Activated CD4-positive, alpha-beta T cell treated with anti-CD3 and anti-CD28 coated beads, Interleukin-2, Interleukin-4, amounts not matched to agents 100 ng/mL and 50 ng/mL, durations not matched to agents 16 hours and 8 hours (primary cell): ENCODE measurements at regions not wholly inside any gene's neighbourhood (a gene's known extent, or its start where the extent isn't known, plus 50 kb on each side); places are given as distances from the start of the nearest gene placed in this dataset.
"Not testable (repeated sequence)": the region's sequence is repeated elsewhere in the genome, so short reads cannot be mapped to it uniquely, and the experiment has no call there.

Source experiments
- DNase-seq: peaks from one replicate; pipeline ENCODE4 v3.0.0-alpha.2; 2020; ENCODE audit warnings: low spot score

DNA sequence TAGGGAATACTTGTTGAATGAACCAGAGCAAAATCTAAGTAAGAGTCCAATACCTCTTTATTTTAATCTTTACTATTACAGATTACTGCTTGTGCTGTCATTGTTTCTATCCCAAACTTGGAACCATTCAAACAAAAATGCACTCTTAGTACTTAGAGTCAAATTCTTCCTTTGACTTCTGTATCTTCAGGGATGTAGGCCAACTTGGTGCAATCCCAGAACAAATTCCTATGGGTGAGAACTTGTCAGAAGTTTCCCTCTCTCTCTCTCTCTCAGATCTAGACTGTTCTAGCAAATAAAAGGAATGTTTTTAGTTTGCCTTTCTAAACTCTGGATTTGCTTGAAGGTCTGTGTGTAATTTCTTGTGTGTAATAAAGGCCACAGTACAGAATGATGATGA lies 329.0 kb upstream of the TMTC4 start:
- DNase-seq, result no peak

DNA sequence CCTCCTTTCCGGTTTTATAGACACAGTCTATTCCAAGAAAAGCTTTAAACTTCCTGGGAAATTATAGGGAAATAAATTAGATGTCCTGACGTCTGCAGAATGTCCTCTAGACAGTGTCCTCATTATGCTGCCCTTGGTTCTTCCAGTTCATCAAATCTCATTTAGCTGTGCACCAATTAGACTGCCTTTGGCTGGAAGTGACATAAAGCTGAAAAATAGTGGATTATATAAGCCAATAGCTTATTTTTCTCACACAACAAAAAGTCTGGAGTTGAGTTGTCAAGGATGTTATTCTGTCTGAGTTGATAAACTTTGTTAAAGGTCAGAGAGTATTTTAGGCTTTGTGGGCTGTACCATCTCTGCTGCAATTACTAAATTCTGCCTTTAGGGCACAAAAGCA lies 314.8 kb upstream of the TMTC4 start:
- DNase-seq, result no peak

DNA sequence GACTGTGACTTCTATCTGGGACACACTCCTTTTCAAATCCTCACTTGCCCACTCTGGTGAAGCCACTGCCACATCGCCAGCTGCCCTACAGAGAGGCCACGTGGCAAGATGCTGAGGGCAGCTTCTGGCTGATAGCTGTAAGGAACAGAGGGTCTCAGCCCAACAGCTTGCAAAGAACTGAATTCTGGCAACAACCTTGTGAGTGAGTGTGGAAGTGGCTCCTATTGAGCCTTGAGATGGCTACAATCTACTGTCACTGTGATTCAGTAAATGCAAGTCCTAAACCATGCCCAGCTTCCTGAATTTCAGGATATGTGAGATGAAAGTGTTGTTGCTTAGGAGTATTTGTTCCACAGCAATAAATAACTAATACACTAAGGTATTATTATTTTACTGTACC lies 314.3 kb upstream of the TMTC4 start:
- no peak for DNase-seq

DNA sequence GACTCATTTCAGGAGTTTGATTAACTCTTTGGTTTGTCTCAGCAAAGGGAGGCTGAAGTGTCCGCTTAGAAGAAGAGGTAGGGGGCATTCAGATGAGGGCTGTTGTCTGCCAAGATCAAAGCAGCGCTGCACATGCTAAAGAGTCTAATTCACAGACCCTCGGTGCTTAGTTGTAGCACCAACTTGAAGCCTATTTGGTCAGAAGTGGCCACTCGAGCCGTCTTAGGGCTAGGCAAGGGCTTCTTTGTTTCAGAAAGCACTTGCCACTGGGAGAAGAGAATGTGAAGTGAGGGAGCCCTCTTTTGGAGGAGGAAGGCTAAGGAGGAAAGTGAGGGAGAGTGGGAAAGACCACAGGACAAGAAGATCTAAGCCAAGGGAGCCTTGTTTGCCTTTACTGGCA lies 313.4 kb upstream of the TMTC4 start:
- DNase-seq, result no peak

DNA sequence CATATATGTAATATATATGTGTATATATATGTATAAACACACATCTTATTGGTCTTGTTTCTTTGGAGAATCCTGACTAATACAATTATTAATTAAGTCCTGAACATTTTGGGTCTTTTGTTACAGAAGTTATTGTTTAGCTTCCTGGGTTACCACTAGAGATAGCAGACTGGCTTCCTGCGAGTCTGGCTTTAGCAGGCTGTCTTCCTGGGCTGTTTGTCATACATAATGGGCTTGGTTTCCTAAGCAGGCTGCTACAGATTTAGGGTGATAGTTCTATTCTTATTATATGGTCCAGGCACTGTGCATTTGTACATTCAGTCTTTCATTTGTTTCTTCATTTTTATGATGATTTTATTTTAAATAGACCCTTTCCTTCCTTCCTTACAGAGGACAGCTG lies 312.0 kb upstream of the TMTC4 start:
- DNase-seq, result no peak

DNA sequence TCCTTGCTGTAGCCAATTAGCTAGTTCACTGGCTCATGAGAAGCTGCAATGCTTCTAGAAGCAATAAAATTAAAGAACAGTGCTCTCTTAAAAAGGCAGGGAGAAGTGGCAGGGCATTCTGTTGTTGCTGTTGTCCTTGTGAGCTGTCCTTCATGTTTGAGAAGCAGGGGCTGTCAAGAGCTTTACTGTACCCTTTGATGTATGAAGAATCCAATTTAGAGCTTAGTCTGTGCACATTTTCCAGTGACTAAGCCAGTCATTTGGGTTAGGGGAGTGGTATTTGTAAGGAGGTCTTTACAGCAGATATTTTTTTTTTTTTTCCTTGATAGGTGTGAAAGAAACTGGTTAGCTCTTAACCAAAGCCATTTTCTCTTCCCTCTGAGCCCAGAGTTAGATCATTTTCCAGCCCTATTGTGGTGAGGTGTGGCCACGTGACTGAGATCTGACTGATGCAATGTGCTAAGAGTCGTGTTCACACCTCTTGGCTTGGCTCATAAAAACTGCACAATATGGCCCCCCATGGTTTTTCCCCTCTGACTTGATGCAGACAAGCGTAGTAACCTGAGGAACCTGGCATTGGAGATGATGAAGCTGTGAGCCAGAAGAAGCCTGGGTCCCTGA lies 309.6 kb upstream of the TMTC4 start:
- no peak for DNase-seq

DNA sequence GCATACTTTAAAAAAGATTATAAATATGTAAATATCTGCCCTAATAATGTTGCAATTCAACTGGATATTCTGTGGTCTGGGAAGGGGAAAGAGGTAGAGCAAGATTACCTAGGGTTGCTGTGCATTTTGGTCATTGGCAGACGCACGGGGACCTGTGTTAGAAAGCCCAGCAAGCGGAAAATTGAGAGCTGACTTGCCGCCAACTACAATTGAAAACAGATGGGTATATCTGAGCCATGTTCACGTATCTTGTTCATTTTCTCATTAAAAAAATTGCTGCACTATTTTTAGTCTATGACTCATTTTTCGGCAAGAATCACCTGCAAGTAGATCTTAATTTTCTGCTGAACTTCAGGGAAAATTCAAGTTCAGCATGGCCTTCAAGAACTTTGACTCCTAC lies 308.5 kb upstream of the TMTC4 start:
- no peak for DNase-seq

DNA sequence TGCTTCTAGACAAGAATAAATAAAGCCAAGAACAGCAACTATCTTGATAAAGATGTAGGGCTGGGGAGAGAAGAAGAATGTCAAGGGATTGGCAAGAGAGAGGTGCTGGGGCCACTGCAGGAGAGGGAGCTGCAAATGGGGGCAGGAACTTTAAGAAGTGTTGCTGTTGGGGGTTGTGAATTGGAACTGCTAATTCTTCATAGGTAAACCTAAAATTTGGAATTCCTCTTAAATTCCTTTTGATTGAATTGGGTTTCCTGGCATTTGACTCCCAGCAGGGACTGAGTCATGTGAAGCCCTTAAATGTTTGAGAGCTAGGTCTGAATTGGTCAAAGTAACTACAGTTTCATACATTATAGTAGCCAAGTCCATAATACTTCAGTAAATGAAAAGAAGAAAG lies 305.6 kb upstream of the TMTC4 start:
- no peak for DNase-seq

DNA sequence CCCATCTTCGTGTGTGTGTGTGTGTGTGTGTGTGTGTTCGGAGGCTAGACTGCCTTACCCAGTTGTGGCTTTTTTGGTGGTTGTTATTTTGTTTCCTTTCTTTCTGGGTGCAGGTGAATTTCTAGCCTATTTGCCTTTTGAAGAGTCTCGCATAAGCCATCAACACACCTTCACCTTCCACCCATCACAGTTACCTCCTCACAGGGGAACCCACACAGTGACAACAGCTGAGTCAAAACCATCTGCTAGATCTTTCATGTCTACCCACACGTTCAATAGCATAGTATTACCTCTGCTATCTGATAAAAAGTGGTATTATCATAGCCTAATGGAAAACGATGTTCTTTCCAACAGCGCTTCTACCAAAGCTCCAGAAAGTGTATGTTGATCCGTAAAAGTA lies 303.2 kb upstream of the TMTC4 start:
- no peak for DNase-seq

DNA sequence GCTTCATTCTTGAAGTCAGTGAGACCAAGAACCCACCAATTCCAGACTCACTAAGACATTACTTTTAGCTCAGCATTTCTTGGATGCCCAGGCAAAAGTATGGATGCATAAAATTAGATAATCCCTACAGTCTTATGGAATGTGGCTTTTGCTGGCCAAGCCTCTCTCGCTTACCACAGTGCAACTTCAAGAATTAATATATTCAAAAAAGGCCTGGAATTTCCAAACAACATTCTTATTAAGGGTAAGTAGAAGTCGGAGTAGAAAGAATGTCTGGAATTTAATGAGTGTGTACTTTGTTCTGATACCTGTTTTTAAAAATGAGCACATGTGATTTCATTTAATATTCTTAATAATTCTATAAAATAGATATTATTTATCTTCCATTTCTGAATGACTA lies 302.4 kb upstream of the TMTC4 start:
- DNase-seq, result no peak

DNA sequence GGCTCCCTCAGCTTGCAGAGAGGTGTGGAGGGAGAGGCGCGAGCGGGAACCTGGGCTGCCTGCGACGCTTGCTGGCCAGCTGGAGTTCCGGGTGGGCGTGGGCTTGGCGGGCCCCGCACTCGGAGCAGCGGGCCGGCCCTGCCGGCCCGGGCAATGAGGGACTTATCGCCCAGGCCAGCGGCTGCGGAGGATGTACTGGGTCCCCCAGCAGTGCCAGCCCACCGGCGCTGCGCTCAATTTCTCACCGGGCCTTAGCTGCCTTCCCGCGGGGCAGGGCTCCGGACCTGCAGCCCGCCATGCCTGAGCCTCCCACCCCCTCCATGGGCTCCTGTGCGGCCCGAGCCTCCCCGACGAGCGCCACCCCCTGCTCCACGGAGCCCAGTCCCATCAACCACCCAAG lies 301.1 kb upstream of the TMTC4 start:
- not testable (repeated sequence) for DNase-seq

DNA sequence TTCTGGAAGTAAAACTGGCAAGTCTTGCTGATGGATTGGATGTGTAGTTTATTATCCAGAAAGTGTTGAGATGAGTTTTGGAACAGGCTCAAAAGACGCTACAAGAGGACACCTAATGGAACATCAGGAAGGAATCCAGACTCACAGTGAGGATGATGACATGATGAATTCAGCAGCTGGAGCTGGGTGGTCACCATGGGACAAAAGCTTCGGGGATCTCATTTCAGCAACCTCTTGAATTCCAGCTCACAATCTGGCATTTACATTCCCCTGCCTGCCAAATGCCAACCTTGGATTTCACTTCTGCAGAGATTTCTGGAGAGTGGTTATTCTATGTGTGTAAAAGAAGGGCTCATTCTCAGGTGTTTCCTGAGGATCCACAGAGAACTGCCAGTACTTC lies 288.0 kb upstream of the TMTC4 start:
- DNase-seq, result no peak

DNA sequence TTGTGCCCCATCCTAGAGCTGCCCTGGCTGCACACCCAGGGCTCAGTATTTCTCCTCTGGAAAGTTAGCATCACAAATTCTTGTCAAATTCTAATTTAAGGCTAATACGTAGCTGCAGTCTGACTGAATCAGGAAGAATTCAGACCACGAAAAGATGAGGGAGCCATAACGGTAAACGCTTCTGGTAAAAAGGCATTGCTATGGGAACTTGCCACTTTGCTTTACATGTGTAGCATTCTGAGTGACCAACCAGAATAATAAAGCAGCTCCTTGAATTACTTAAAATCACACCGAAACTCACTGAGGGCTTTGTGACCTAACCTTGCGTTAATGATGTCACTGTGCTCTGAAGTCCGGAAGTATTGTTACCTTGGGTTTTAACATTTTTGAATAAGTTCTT lies 286.6 kb upstream of the TMTC4 start:
- DNase-seq, result no peak

DNA sequence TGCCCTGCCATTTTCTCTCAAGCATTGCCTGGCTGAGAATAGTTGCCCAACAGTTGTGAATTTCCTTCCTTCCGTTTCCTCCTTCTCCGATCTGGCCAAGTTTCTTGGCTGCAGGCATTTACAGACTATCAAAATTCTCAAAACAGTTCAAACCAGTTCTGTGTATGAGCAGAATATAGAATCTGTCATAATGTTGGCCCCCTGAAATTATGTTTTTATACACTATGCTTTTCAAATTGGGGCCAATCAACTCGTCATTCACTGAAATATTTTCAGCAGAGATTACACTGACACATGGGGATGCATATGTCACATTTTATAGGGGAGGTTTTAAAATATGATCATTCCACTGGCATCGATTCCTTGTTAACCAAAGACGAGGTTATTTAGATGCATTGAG lies 284.2 kb upstream of the TMTC4 start:
- DNase-seq, result no peak

DNA sequence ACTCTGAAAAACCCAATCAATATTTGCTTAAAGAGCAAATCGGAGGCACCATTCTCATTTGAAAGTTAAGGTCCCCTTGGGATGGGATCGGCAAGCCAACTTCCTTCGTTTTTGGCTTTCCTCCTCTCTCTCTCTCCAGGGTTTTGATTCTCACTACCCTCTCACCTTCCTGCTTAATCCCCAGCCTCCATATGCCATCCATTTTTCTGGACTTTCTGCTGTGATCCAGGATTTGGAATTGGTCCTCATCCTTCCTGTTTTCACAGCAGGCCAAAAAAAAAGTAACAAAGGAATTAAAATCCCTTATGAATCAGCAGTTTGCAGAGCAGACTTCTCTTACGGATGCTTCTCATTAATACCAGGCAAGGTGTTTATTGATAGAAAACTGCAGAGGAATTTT lies 283.1 kb upstream of the TMTC4 start:
- DNase-seq, result no peak

DNA sequence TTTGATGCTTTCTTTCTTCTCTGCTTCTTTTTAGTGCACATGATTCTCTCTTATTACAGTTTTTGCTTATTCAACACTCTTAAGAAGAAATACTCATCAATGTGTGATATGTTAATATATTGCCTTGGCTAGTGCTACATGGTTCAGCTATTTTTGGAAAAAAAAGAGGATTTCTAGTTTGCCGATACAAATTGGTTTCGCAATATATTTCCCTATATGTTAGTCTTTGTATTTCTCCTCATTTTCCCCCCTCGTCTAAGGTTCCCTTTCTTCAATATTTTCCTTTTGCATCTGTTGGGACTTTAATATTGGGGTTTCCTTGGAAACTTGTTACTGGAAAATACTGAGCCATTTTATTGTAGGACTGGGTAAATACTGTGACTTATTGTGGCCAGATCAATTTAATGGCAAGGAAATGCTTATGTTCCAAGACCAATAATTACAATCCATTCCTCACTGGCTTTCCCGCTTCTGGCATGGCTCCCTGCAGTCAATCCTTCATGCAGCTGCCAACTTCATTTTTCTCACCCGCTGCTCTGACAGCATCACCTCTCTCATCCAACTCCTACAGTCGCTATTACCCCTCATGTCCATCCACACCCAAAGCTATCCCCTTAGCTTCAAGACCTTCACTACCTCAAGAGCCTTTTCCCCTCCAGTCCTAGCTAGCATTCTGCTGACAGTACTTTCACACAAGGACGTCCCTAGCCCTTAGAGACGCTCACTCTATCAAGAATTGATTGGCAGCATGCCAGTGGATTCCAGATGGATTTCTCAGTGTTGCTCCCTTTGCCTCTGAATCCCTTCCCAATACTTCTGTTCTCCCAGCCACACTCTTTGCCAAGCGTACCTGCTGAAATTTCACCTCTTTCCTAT lies 280.1 kb upstream of the TMTC4 start:
- no peak for DNase-seq

DNA sequence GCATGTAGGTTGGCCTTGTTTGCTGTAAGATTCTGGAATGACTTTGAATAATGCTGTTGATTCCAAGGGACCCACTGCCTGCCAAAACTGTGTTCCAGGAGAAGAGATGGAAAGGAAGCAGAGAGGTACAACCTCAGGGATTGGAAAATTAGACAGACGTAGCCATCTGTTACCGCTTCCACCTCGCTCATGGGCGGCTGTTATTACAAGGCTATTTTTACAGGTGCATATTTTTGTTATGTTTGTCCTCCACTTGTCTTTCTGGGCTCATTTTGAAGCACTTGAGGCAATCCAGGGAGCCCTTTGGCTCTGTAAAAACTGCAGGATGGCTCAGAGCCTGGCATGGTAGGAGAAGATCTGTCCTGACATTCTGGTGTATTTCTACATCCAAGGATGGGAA lies 276.4 kb upstream of the TMTC4 start:
- no peak for DNase-seq

DNA sequence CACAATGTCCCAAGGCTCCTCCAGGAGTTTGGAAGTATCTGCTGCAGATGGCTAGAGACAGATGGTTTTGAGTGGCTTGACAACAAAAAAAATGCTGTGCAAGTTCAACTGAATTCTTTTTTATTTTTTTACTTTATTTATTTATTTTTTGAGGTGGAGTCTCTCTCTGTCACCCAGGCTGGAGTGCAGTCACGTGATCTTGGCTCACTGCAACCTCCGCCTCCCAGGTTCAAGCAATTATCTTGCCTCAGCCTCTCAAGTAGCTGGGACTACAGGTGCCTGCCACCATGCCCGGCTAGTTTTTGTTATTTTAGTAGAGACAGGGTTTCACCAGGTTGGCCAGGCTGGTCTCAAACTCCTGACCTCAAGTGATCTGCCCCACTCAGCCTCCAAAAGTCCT lies 274.3 kb upstream of the TMTC4 start:
- not testable (repeated sequence) for DNase-seq

DNA sequence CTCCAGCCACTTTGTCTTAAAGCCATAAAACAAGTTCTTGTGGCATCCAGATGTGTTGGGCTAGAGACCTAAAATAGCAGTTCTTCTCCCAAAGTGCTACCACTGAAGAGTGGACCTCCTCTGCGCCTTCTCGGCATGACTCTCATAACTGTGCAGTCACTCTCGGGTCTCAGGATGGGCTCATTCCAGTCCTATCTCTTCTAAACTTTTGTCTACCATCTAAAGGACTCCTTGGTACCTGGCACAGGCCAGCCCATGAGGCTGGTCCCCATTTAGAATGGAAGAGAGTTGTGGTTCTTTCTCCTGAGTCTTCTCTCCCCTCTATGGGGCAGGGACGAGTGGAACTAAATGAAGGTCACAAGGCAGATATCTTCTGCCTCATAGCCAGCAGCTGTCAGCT lies 272.0 kb upstream of the TMTC4 start:
- no peak for DNase-seq

DNA sequence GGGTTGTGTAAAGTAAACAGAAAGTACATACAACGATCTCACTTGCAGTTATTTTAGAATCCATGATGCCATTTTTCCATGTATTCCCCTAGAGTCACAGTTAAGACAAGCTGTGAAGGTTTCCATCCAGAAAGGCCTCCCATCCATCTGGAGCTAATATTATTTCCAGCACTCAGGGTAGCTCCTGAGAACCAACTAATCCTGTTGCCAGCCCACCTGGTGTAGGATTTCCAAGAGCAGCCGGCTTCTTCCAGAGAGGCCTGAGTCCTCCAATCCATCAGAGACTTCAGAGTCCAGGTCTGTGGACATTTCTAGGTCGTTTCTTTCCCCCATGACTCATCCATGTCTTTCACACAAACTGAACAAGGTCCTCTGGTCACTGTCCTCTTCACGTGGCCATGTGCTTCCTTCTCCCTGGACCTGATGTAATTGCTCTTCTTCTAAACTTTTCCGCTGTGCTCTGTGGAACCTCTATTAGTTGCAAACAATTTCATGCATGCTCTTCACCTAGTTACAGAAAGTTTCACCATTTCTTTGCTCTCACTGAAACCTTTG lies 270.3 kb upstream of the TMTC4 start:
- DNase-seq, result no peak

DNA sequence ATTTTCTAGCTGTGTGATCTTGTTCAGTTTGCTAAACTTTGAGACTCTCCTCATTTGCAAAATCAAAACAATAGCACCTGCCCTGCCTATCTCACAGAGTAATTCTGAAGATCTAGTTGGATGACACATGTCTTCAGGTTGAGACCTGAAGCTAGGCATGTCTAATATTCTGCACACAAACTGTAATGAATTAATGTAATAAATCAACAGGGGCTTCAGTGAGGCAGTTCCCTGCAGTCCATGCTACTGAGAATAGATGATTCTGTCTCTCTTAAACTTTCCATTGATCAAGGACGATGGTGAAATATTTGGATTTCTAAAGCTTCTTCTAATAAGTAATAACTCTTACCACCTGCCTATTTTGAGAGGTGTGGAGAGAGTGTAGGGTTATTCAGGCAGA lies 268.1 kb upstream of the TMTC4 start:
- DNase-seq, result no peak

DNA sequence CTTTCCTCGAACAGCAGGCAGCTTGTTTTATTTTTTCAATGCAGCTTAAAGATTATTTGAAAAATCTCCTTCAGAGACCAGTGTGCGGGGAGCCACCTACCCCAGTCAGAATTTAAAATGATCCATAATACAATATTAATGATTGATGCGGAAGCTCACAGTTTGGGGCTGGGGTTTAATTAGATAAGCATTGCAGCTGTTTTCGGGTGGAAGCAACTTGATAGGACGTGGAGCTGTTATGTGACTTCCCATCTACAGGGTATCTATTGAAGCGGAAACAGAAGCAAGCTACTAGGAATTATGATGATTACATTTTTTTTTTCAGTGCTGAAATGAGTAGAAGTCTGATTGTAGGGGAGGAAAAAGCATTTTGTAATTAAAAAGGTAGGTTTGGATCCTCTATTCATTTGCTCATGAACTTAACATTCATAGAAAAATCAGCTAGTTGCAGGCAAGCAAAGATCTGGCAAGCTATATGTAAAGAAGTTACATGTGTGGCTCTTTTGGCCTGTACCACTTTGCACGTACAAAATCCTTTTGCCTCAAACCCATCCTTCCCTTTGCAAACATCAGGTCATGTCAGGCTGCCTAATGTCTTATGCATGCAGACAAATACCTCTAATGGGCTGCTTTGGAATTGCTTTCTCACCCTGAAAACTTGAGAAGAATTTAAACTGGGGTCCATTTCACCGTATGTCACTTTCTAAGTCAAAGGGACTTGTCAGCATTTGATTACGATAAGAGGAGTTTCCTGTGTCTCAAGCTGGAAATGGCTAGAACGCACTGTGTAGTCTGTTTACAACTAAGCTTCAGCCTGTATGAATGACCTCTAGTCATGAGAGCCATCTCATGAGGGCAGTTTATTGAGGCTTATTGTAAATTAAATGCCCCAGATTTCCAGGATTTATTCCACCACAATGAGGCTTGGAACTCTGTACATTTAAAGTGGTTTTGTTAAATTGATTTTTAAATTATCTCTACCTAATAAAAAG lies 267.1 kb upstream of the TMTC4 start:
- no peak for DNase-seq
